Natural killer cell (primary cell): ENCODE measurements at regions not wholly inside any gene's neighbourhood (a gene's known extent, or its start where the extent isn't known, plus 50 kb on each side); places are given as distances from the start of the nearest gene placed in this dataset.

Experiments used
- ATAC-seq, 3 donors: fragments of 150-1000 bp in 2 of 3; fragments of 200-7000 bp in 1 of 3; cut with Tn5 transposase; 1 replicate in 1 of 3; 2 replicates in 2 of 3; pipeline ENCODE4 v1.10.0; 2021; ENCODE audit warnings: mild to moderate bottlenecking in 2 of 3, moderate library complexity in 2 of 3
- DNase-seq, 2 donors: peaks; one replicate each; pipeline versions ENCODE4 v3.0.0 to v3.0.0-alpha.2; 2013 to 2021; ENCODE audit warnings: mixed read lengths in 1 of 2
- H3K27ac ChIP-seq: one replicate; pipeline ENCODE4 v1.5.1; 2013; ENCODE audit warnings: mild to moderate bottlenecking, low read length
- H3K27me3 ChIP-seq: one replicate; pipeline ENCODE4 v1.6.1; 2013; ENCODE audit warnings: low read length; ENCODE audit not compliant: control insufficient read depth, insufficient read depth
- H3K36me3 ChIP-seq: one replicate; pipeline ENCODE4 v1.6.1; 2013; ENCODE audit warnings: low read length; ENCODE audit not compliant: control insufficient read depth, insufficient read depth
- H3K4me1 ChIP-seq: one replicate; pipeline ENCODE4 v1.6.1; 2013; ENCODE audit warnings: low read length; ENCODE audit not compliant: control insufficient read depth, insufficient read depth
- H3K4me3 ChIP-seq: one replicate; pipeline ENCODE4 v1.5.1; 2013; ENCODE audit warnings: low read length
- H3K9me3 ChIP-seq: one replicate; pipeline ENCODE4 v1.6.1; 2013; ENCODE audit warnings: low read length; ENCODE audit not compliant: control insufficient read depth, insufficient read depth
- H3K27ac Mint-ChIP-seq, 2 donors: one replicate each; pipeline ENCODE4 v1.8.0; 2022; ENCODE audit warnings: mild to moderate bottlenecking in 2 of 2, mixed read lengths in 2 of 2, moderate library complexity in 1 of 2
- H3K27me3 Mint-ChIP-seq, 2 donors: one replicate each; pipeline ENCODE4 v1.8.0; 2022; ENCODE audit warnings: low read depth in 2 of 2, mixed read lengths in 2 of 2
- H3K36me3 Mint-ChIP-seq: one replicate; pipeline ENCODE4 v1.8.0; 2022; ENCODE audit warnings: mixed read lengths
- H3K4me1 Mint-ChIP-seq, 2 donors: one replicate each; pipeline ENCODE4 v1.8.0; 2022; ENCODE audit warnings: mixed read lengths in 2 of 2
- H3K4me3 Mint-ChIP-seq: one replicate; pipeline ENCODE4 v1.8.0; 2022; ENCODE audit warnings: mild to moderate bottlenecking, moderate library complexity, mixed read lengths
- H3K9me3 Mint-ChIP-seq, 2 donors: one replicate each; pipeline ENCODE4 v1.8.0; 2022; ENCODE audit warnings: mixed read lengths in 2 of 2
- WGBS: methylation state at CpG from one replicate; pipeline ENCODE4 v1.1.7; 2013; ENCODE audit warnings: missing lambda C conversion rate; ENCODE audit not compliant: insufficient coverage; 5-methylcytosine and 5-hydroxymethylcytosine counted together
- intact Hi-C: fragments of 100-400 bp; cut with micrococcal nuclease; formaldehyde crosslinking; loops from one replicate; pipeline ENCODE4 v1.14.2; 2022
- TF ChIP-seq, protein P1 (sequence below): fragments of 200-600 bp; IDR thresholded peaks from one replicate; pipeline ENCODE4 v1.8.0; 2022; ENCODE audit warnings: antibody characterized with exemption

DNA sequence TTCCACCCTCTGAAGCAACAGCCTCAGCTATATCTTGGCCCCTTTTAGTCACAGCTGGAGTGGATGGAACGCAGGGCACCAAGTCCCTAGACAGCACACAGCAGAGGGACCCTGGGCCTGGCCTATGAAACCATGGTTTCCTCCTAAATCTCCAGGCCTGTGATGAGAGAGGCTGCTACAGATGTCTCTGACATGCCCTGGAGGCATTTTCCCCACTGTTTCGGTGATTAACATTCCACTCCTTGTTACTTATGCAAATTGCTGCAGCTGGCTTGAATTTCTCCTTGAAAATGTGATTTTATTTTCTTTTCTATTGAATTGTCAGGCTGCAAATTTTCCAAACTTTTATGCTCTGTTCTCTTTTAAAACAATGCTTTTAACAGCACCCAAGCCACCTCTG lies 384.8 kb downstream of the PRR16 start:
- intact Hi-C loops, result no loop called here
- Histone ChIP-seq H3K36me3 (no peaks in the 10 kb centered on the region), H3K9me3 (no peaks in the 10 kb centered on the region), H3K27ac (no peak overlapping the region), H3K4me3 (no peak overlapping the region), H3K4me1 (no peaks in the 10 kb centered on the region), H3K27me3 (no peaks in the 10 kb centered on the region)
- TF ChIP-seq, protein P1, sequence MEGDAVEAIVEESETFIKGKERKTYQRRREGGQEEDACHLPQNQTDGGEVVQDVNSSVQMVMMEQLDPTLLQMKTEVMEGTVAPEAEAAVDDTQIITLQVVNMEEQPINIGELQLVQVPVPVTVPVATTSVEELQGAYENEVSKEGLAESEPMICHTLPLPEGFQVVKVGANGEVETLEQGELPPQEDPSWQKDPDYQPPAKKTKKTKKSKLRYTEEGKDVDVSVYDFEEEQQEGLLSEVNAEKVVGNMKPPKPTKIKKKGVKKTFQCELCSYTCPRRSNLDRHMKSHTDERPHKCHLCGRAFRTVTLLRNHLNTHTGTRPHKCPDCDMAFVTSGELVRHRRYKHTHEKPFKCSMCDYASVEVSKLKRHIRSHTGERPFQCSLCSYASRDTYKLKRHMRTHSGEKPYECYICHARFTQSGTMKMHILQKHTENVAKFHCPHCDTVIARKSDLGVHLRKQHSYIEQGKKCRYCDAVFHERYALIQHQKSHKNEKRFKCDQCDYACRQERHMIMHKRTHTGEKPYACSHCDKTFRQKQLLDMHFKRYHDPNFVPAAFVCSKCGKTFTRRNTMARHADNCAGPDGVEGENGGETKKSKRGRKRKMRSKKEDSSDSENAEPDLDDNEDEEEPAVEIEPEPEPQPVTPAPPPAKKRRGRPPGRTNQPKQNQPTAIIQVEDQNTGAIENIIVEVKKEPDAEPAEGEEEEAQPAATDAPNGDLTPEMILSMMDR, result no peak
- Mint-ChIP-seq H3K36me3 (no peaks in the 10 kb centered on the region), H3K27ac (no peak overlapping the region), H3K4me3 (no peak overlapping the region), H3K27me3 (no peaks in the 10 kb centered on the region), H3K4me1 (no peaks in the 10 kb centered on the region), H3K9me3 (peaks cover 11 to 20% of the 10 kb centered on the region in 2 donors)
- ATAC-seq, result no peak
- no peak for DNase-seq
- 79% methylated on average over 2 of the region's 2 CpGs for WGBS

DNA sequence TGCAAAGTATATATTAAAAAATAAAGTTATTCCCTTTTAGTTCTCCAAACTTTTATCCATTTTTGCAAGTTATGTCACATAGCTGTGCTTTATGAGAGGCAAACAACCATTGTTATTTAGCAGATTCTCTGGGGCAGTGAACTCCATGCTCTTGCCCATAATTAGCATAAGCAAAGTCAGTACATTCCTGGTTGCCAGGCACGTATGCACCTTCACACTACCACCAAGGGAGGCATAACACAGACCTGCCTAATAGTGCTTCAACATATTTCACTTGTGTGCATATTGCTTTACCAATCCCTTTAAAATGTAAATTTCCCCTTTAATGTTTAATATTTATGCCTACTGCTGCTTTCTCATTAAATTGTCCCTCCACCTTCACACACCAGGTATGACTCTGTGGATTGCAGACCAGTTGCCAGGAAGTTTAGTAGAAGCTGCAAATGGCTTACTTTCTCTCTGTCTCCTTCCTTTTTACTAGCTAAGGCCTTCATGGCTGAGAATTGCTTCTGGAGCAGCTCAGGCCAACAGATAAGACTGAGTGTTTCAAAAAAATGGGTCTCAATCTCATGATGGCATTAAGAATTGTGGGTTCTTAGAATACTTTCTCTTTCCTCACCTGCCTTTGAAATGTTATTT lies 388.2 kb downstream of the PRR16 start:
- Histone ChIP-seq H3K27me3 (no peaks in the 10 kb centered on the region), H3K9me3 (peaks cover 3% of the 10 kb centered on the region), H3K4me3 (no peak overlapping the region), H3K27ac (no peak overlapping the region), H3K4me1 (no peaks in the 10 kb centered on the region), H3K36me3 (no peaks in the 10 kb centered on the region)
- intact Hi-C loops, result no loop called here
- DNase-seq (no peak), ATAC-seq (no peak)
- Mint-ChIP-seq H3K4me3 (no peak overlapping the region), H3K36me3 (no peaks in the 10 kb centered on the region), H3K4me1 (no peaks in the 10 kb centered on the region), H3K27me3 (no peaks in the 10 kb centered on the region), H3K9me3 (peaks cover 8 to 19% of the 10 kb centered on the region in 2 donors), H3K27ac (no peak overlapping the region)
- TF ChIP-seq, protein P1, result no peak
- WGBS, result 88% methylated on average over 1 of the region's 1 CpG

DNA sequence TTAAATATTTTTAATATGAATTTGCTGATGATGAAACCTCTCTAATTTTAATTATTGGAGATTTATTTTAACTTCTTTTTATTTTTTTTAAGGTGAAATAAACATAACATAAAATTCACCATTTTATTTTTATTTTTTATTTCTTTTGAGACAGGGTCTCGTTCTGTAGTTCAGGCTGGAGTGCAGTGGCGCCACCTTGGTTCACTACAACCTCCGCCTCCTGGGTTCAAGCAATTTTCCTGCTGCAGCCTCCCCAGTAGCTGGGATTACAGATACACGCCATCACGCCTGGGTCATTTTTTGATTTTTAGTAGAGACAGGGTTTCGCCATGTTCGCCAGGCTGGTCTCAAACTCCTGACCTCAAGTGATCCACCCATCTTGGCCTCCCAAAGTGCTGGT lies 402.9 kb downstream of the PRR16 start:
- H3K36me3 ChIP-seq, result no peaks in the 10 kb centered on the region
- no peak for DNase-seq
- H3K27ac Mint-ChIP-seq, result no peak overlapping the region
- H3K4me1 ChIP-seq, result no peaks in the 10 kb centered on the region
- no peaks in the 10 kb centered on the region for H3K27me3 Mint-ChIP-seq
- peaks cover 8 to 12% of the 10 kb centered on the region in 2 donors for H3K9me3 Mint-ChIP-seq
- H3K27me3 ChIP-seq, result no peaks in the 10 kb centered on the region
- TF ChIP-seq, protein P1, result no peak
- WGBS, result 94% methylated on average over 7 of the region's 7 CpGs
- H3K4me3 ChIP-seq, result no peak overlapping the region
- H3K4me1 Mint-ChIP-seq, result no peaks in the 10 kb centered on the region
- H3K4me3 Mint-ChIP-seq, result no peak overlapping the region
- peaks cover 2% of the 10 kb centered on the region for H3K9me3 ChIP-seq
- H3K36me3 Mint-ChIP-seq, result peaks cover 6% of the 10 kb centered on the region
- no peak for ATAC-seq
- intact Hi-C loops, result no loop called here
- H3K27ac ChIP-seq, result no peak overlapping the region

DNA sequence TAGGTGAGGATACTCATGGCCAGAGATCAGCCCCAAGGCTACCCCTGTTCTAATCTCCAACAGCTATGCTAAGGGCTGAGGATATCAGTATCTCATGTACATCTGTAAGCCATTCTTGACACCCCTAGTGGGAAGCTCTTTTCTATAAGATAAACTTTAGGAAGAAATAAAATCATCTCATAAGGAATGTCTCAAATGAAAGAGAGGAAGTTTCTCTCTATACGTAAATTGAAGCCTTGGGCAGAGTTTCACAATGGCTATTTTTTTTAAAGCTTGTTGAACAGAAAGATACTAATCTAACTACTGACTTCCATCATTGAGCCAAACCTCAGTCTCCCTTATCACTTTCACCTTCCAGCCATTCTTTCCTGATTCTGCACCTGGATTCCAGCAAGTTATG lies 405.7 kb downstream of the PRR16 start:
- Mint-ChIP-seq H3K27me3 (no peaks in the 10 kb centered on the region), H3K4me3 (no peak overlapping the region), H3K4me1 (no peaks in the 10 kb centered on the region), H3K36me3 (peaks cover 6% of the 10 kb centered on the region), H3K9me3 (peaks cover 10 to 12% of the 10 kb centered on the region in 2 donors), H3K27ac (no peak overlapping the region)
- DNase-seq (no peak), ATAC-seq (no peak)
- TF ChIP-seq, protein P1, result no peak
- H3K4me1 ChIP-seq, result no peaks in the 10 kb centered on the region
- peaks cover 2% of the 10 kb centered on the region for H3K9me3 ChIP-seq
- no CpG with 5 or more reads among the region's 1 CpG for WGBS
- intact Hi-C loops, result no loop called here
- no peaks in the 10 kb centered on the region for H3K27me3 ChIP-seq
- H3K36me3 ChIP-seq, result no peaks in the 10 kb centered on the region
- no peak overlapping the region for H3K27ac ChIP-seq
- no peak overlapping the region for H3K4me3 ChIP-seq
